ENCODE measurements at regions not wholly inside any gene's neighbourhood (a gene's known extent, or its start where the extent isn't known, plus 50 kb on each side); places are given as distances from the start of the nearest gene placed in this dataset.

- H3K4me3 ChIP-seq (ENCODE audit: low read length), result no peak overlapping the region
- H3K4me1 ChIP-seq (ENCODE audit: control insufficient read depth, low read depth, low read length), result peaks cover 12% of the 10 kb centered on the region
- H3K27me3 ChIP-seq (ENCODE audit: control insufficient read depth, insufficient read depth, low read length), result no peaks in the 10 kb centered on the region
- H3K36me3 ChIP-seq (ENCODE audit: control insufficient read depth, low read depth, low read length), result no peaks in the 10 kb centered on the region
- H3K9ac ChIP-seq (ENCODE audit: low read length), result no peak overlapping the region
- H3K27ac ChIP-seq (ENCODE audit: low read length), result no peak overlapping the region
- no peaks in the 10 kb centered on the region for H3K9me3 ChIP-seq (ENCODE audit: control insufficient read depth, low read depth, low read length)
These were observed 1877.7 kb upstream of the PRR20A start for GRCh38 chr13:55263045-55263444.

- Histone ChIP-seq H3K4me3 (ENCODE audit: low read length) (no peak overlapping the region), H3K9ac (ENCODE audit: low read length) (no peak overlapping the region), H3K9me3 (ENCODE audit: control insufficient read depth, low read depth, low read length) (no peaks in the 10 kb centered on the region), H3K4me1 (ENCODE audit: control insufficient read depth, low read depth, low read length) (peaks cover 12% of the 10 kb centered on the region), H3K36me3 (ENCODE audit: control insufficient read depth, low read depth, low read length) (no peaks in the 10 kb centered on the region), H3K27ac (ENCODE audit: low read length) (no peak overlapping the region), H3K27me3 (ENCODE audit: control insufficient read depth, insufficient read depth, low read length) (no peaks in the 10 kb centered on the region)
These were observed 1874.1 kb upstream of the PRR20A start for GRCh38 chr13:55266644-55267043.

- Histone ChIP-seq H3K27ac (ENCODE audit: low read length) (no peak overlapping the region), H3K9ac (ENCODE audit: low read length) (no peak overlapping the region), H3K36me3 (ENCODE audit: control insufficient read depth, low read depth, low read length) (no peaks in the 10 kb centered on the region), H3K27me3 (ENCODE audit: control insufficient read depth, insufficient read depth, low read length) (no peaks in the 10 kb centered on the region), H3K9me3 (ENCODE audit: control insufficient read depth, low read depth, low read length) (no peaks in the 10 kb centered on the region), H3K4me1 (ENCODE audit: control insufficient read depth, low read depth, low read length) (no peaks in the 10 kb centered on the region), H3K4me3 (ENCODE audit: low read length) (no peak overlapping the region)
These were observed 1842.5 kb upstream of the PRR20A start for GRCh38 chr13:55298201-55298600.

- no peaks in the 10 kb centered on the region for H3K9me3 ChIP-seq (ENCODE audit: control insufficient read depth, low read depth, low read length)
- H3K4me1 ChIP-seq (ENCODE audit: control insufficient read depth, low read depth, low read length), result no peaks in the 10 kb centered on the region
- H3K27ac ChIP-seq (ENCODE audit: low read length), result no peak overlapping the region
- H3K36me3 ChIP-seq (ENCODE audit: control insufficient read depth, low read depth, low read length), result no peaks in the 10 kb centered on the region
- no peaks in the 10 kb centered on the region for H3K27me3 ChIP-seq (ENCODE audit: control insufficient read depth, insufficient read depth, low read length)
- H3K4me3 ChIP-seq (ENCODE audit: low read length), result no peak overlapping the region
- no peak overlapping the region for H3K9ac ChIP-seq (ENCODE audit: low read length)
These were observed 1838.2 kb upstream of the PRR20A start for GRCh38 chr13:55302568-55302967.

- Histone ChIP-seq H3K4me3 (ENCODE audit: low read length) (no peak overlapping the region), H3K4me1 (ENCODE audit: control insufficient read depth, low read depth, low read length) (no peaks in the 10 kb centered on the region), H3K27me3 (ENCODE audit: control insufficient read depth, insufficient read depth, low read length) (no peaks in the 10 kb centered on the region), H3K27ac (ENCODE audit: low read length) (no peak overlapping the region), H3K36me3 (ENCODE audit: control insufficient read depth, low read depth, low read length) (no peaks in the 10 kb centered on the region), H3K9me3 (ENCODE audit: control insufficient read depth, low read depth, low read length) (no peaks in the 10 kb centered on the region), H3K9ac (ENCODE audit: low read length) (no peak overlapping the region)
These were observed 1832.8 kb upstream of the PRR20A start for GRCh38 chr13:55307909-55308308.

- Histone ChIP-seq H3K36me3 (ENCODE audit: control insufficient read depth, low read depth, low read length) (no peaks in the 10 kb centered on the region), H3K27me3 (ENCODE audit: control insufficient read depth, insufficient read depth, low read length) (no peaks in the 10 kb centered on the region), H3K4me1 (ENCODE audit: control insufficient read depth, low read depth, low read length) (peaks cover 5% of the 10 kb centered on the region), H3K27ac (ENCODE audit: low read length) (no peak overlapping the region), H3K9ac (ENCODE audit: low read length) (no peak overlapping the region), H3K9me3 (ENCODE audit: control insufficient read depth, low read depth, low read length) (no peaks in the 10 kb centered on the region), H3K4me3 (ENCODE audit: low read length) (no peak overlapping the region)
These were observed 1798.8 kb upstream of the PRR20A start for GRCh38 chr13:55341891-55342290.

- no peaks in the 10 kb centered on the region for H3K27me3 ChIP-seq (ENCODE audit: control insufficient read depth, insufficient read depth, low read length)
- H3K27ac ChIP-seq (ENCODE audit: low read length), result no peak overlapping the region
- no peak overlapping the region for H3K9ac ChIP-seq (ENCODE audit: low read length)
- no peak overlapping the region for H3K4me3 ChIP-seq (ENCODE audit: low read length)
- no peaks in the 10 kb centered on the region for H3K9me3 ChIP-seq (ENCODE audit: control insufficient read depth, low read depth, low read length)
- no peaks in the 10 kb centered on the region for H3K36me3 ChIP-seq (ENCODE audit: control insufficient read depth, low read depth, low read length)
- H3K4me1 ChIP-seq (ENCODE audit: control insufficient read depth, low read depth, low read length), result peaks cover 5% of the 10 kb centered on the region
These were observed 1795.5 kb upstream of the PRR20A start for GRCh38 chr13:55345224-55345623.

GRCh38 chr13:55347528-55347927, 1793.2 kb upstream of the PRR20A start:
- no peak overlapping the region for H3K9ac ChIP-seq (ENCODE audit: low read length)
- no peaks in the 10 kb centered on the region for H3K36me3 ChIP-seq (ENCODE audit: control insufficient read depth, low read depth, low read length)
- no peaks in the 10 kb centered on the region for H3K27me3 ChIP-seq (ENCODE audit: control insufficient read depth, insufficient read depth, low read length)
- no peak overlapping the region for H3K4me3 ChIP-seq (ENCODE audit: low read length)
- H3K9me3 ChIP-seq (ENCODE audit: control insufficient read depth, low read depth, low read length), result no peaks in the 10 kb centered on the region
- H3K27ac ChIP-seq (ENCODE audit: low read length), result no peak overlapping the region
- peaks cover 5% of the 10 kb centered on the region for H3K4me1 ChIP-seq (ENCODE audit: control insufficient read depth, low read depth, low read length)

GRCh38 chr13:55359067-55359466, 1781.7 kb upstream of the PRR20A start:
- Histone ChIP-seq H3K27me3 (ENCODE audit: control insufficient read depth, insufficient read depth, low read length) (no peaks in the 10 kb centered on the region), H3K4me1 (ENCODE audit: control insufficient read depth, low read depth, low read length) (no peaks in the 10 kb centered on the region), H3K36me3 (ENCODE audit: control insufficient read depth, low read depth, low read length) (no peaks in the 10 kb centered on the region), H3K9ac (ENCODE audit: low read length) (no peak overlapping the region), H3K9me3 (ENCODE audit: control insufficient read depth, low read depth, low read length) (no peaks in the 10 kb centered on the region), H3K4me3 (ENCODE audit: low read length) (no peak overlapping the region), H3K27ac (ENCODE audit: low read length) (no peak overlapping the region)

- Histone ChIP-seq H3K36me3 (ENCODE audit: control insufficient read depth, low read depth, low read length) (no peaks in the 10 kb centered on the region), H3K4me1 (ENCODE audit: control insufficient read depth, low read depth, low read length) (no peaks in the 10 kb centered on the region), H3K27me3 (ENCODE audit: control insufficient read depth, insufficient read depth, low read length) (no peaks in the 10 kb centered on the region), H3K27ac (ENCODE audit: low read length) (no peak overlapping the region), H3K9me3 (ENCODE audit: control insufficient read depth, low read depth, low read length) (no peaks in the 10 kb centered on the region), H3K4me3 (ENCODE audit: low read length) (no peak overlapping the region), H3K9ac (ENCODE audit: low read length) (no peak overlapping the region)
These were observed 1779.6 kb upstream of the PRR20A start for GRCh38 chr13:55361141-55361540.

- no peak overlapping the region for H3K27ac ChIP-seq (ENCODE audit: low read length)
- no peaks in the 10 kb centered on the region for H3K36me3 ChIP-seq (ENCODE audit: control insufficient read depth, low read depth, low read length)
- no peaks in the 10 kb centered on the region for H3K27me3 ChIP-seq (ENCODE audit: control insufficient read depth, insufficient read depth, low read length)
- no peaks in the 10 kb centered on the region for H3K4me1 ChIP-seq (ENCODE audit: control insufficient read depth, low read depth, low read length)
- no peaks in the 10 kb centered on the region for H3K9me3 ChIP-seq (ENCODE audit: control insufficient read depth, low read depth, low read length)
- no peak overlapping the region for H3K9ac ChIP-seq (ENCODE audit: low read length)
- no peak overlapping the region for H3K4me3 ChIP-seq (ENCODE audit: low read length)
These were observed 1774.0 kb upstream of the PRR20A start for GRCh38 chr13:55366676-55367075.

GRCh38 chr13:55394470-55394869, 1746.2 kb upstream of the PRR20A start:
- no peak overlapping the region for H3K27ac ChIP-seq (ENCODE audit: low read length)
- H3K4me3 ChIP-seq (ENCODE audit: low read length), result no peak overlapping the region
- no peaks in the 10 kb centered on the region for H3K4me1 ChIP-seq (ENCODE audit: control insufficient read depth, low read depth, low read length)
- no peaks in the 10 kb centered on the region for H3K27me3 ChIP-seq (ENCODE audit: control insufficient read depth, insufficient read depth, low read length)
- H3K9me3 ChIP-seq (ENCODE audit: control insufficient read depth, low read depth, low read length), result peaks cover 5% of the 10 kb centered on the region
- no peak overlapping the region for H3K9ac ChIP-seq (ENCODE audit: low read length)
- H3K36me3 ChIP-seq (ENCODE audit: control insufficient read depth, low read depth, low read length), result no peaks in the 10 kb centered on the region
